Prostate gland (tissue), 2 donors: ENCODE measurements at regions not wholly inside any gene's neighbourhood (a gene's known extent, or its start where the extent isn't known, plus 50 kb on each side); places are given as distances from the start of the nearest gene placed in this dataset.

ENCODE experiments used
- DNase-seq: peaks from one replicate; pipeline ENCODE4 v3.0.0-alpha.2; 2019; ENCODE audit warnings: low spot score
- H3K27ac ChIP-seq, 2 donors: fragments of 200-600 bp; sonication (generic); 2 replicates each; pipeline ENCODE4 v1.5.1; 2017 to 2019
- H3K27me3 ChIP-seq: fragments of 200-600 bp; sonication (generic); replicated peaks from 2 replicates; pipeline ENCODE4 v1.5.1; 2019; ENCODE audit not compliant: insufficient read depth
- H3K36me3 ChIP-seq, 2 donors: fragments of 200-600 bp; sonication (generic); 1 replicate in 1 of 2; 2 replicates in 1 of 2; pipeline versions ENCODE4 v1.5.1 to v1.8.1; 2017 to 2019
- H3K4me1 ChIP-seq: fragments of 200-600 bp; sonication (generic); replicated peaks from 2 replicates; pipeline ENCODE4 v1.5.1; 2019
- H3K4me3 ChIP-seq, 2 donors: fragments of 200-600 bp; sonication (generic); 2 replicates each; pipeline ENCODE4 v1.5.1; 2017 to 2019
- H3K9me3 ChIP-seq: fragments of 200-600 bp; sonication (generic); 2 replicates; pipeline ENCODE4 v1.5.1; 2017
- POLR2A ChIP-seq: fragments of 450-650 bp; IDR thresholded peaks from one replicate; pipeline ENCODE4 v1.6.1; 2016; ENCODE audit warnings: antibody characterized with exemption, mild to moderate bottlenecking
- POLR2AphosphoS5 ChIP-seq: sonication (generic); formaldehyde crosslinking; IDR thresholded peaks from one replicate; pipeline ENCODE4 v1.6.1; 2017; ENCODE audit warnings: antibody characterized with exemption
- WGBS: methylation state at CpG from one replicate; pipeline ENCODE4 v1.1.5; 2018; 5-methylcytosine and 5-hydroxymethylcytosine counted together
- intact Hi-C: fragments of 100-400 bp; cut with DNase I; formaldehyde crosslinking; loops from one replicate; pipeline ENCODE4 v1.14.2; 2022
- TF ChIP-seq, protein P1 (sequence below), 4 experiments: fragments of 200-600 bp in 2 of 4; fragments of 450-650 bp in 2 of 4; sonication (generic) in 2 of 4; IDR thresholded peaks; 1 replicate in 3 of 4; 2 replicates in 1 of 4; pipeline ENCODE4 v1.5.1; 2016 to 2019; ENCODE audit warnings: antibody characterized with exemption in 4 of 4, mild to moderate bottlenecking in 2 of 4, moderate library complexity in 2 of 4

DNA sequence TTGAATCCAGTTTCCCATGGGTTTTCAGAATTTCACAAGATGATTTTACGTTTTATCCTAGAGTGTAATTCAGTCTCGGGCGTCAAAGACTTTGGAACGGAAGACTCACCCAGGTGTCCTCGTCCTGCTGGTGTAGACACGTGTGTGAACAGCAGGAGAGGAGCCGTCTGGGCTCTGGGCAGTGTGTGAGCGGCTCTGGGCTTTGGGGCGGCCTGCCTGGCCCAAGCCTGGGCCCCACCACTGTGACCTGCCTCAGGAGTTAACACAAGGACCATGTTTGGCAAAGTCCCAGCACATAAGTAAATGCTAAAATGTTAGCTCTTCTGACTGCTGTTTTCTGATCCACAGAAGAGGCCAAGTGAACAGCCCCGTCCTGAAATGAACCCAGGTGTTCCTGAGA is 1093.3 kb downstream of the BRD1 start:
- DNase-seq: no peak
- Histone ChIP-seq H3K27me3 (no peaks in the 10 kb centered on the region), H3K4me1 (no peaks in the 10 kb centered on the region), H3K9me3 (no peaks in the 10 kb centered on the region), H3K36me3 (no peaks in the 10 kb centered on the region), H3K4me3 (no peak overlapping the region), H3K27ac (no peak overlapping the region)
- intact Hi-C loops: no loop called here
- TF ChIP-seq POLR2AphosphoS5 (no peak), POLR2A (no peak)
- TF ChIP-seq, protein P1, sequence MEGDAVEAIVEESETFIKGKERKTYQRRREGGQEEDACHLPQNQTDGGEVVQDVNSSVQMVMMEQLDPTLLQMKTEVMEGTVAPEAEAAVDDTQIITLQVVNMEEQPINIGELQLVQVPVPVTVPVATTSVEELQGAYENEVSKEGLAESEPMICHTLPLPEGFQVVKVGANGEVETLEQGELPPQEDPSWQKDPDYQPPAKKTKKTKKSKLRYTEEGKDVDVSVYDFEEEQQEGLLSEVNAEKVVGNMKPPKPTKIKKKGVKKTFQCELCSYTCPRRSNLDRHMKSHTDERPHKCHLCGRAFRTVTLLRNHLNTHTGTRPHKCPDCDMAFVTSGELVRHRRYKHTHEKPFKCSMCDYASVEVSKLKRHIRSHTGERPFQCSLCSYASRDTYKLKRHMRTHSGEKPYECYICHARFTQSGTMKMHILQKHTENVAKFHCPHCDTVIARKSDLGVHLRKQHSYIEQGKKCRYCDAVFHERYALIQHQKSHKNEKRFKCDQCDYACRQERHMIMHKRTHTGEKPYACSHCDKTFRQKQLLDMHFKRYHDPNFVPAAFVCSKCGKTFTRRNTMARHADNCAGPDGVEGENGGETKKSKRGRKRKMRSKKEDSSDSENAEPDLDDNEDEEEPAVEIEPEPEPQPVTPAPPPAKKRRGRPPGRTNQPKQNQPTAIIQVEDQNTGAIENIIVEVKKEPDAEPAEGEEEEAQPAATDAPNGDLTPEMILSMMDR (IDR thresholded peaks at IDR 0.05): no peak
- WGBS: 89% methylated on average over 10 of the region's 10 CpGs

DNA sequence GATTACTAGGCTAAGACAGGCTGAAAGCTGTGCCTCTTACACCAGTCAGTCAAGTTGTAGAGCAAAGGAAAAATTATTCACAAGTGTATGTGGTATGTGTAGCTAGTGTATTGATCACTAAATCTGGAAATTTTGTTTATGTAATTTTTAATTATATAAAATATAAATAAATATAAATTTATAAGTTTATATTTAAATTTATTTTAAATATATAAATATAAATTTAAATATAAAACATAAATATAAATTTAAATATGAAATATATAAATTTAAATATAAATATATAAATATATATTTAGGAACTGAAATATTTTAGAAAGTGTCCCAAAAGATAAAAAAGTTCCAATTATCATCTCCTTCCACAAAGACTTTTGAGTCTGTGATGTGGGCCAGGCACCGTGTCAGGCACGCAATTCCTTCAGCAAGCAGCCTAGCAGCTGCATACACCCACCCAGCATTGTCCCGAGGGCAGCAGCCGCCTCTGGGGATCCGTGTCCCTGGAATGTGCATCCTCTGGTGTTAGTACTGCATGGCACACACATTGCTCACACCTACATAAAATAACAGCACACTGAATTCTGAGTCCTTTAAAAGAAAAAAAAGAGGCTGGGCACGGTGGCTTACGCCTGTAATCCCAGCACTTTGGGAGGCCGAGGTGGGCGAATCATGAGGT is 1098.0 kb downstream of the BRD1 start:
- Histone ChIP-seq H3K9me3 (no peaks in the 10 kb centered on the region), H3K4me1 (no peaks in the 10 kb centered on the region), H3K27me3 (no peaks in the 10 kb centered on the region), H3K4me3 (no peak overlapping the region), H3K36me3 (no peaks in the 10 kb centered on the region), H3K27ac (no peak overlapping the region)
- TF ChIP-seq POLR2A (no peak), POLR2AphosphoS5 (no peak)
- TF ChIP-seq, protein P1 (IDR thresholded peaks at IDR 0.05): no peak
- WGBS: 87% methylated on average over 9 of the region's 9 CpGs
- DNase-seq: no peak
- intact Hi-C loops: no loop called here

- Histone ChIP-seq H3K27ac (no peak overlapping the region), H3K4me1 (no peaks in the 10 kb centered on the region), H3K9me3 (no peaks in the 10 kb centered on the region), H3K4me3 (no peak overlapping the region), H3K27me3 (no peaks in the 10 kb centered on the region), H3K36me3 (no peaks in the 10 kb centered on the region)
- DNase-seq: no peak
- TF ChIP-seq POLR2A (no peak), POLR2AphosphoS5 (no peak)
- TF ChIP-seq, protein P1 (IDR thresholded peaks at IDR 0.05): no peak
- intact Hi-C loops: no loop called here
- 91% methylated on average over 3 of the region's 3 CpGs for WGBS
Measured at GRCh38 chr22:48727454-48728058, 1100.1 kb downstream of the BRD1 start.

DNA sequence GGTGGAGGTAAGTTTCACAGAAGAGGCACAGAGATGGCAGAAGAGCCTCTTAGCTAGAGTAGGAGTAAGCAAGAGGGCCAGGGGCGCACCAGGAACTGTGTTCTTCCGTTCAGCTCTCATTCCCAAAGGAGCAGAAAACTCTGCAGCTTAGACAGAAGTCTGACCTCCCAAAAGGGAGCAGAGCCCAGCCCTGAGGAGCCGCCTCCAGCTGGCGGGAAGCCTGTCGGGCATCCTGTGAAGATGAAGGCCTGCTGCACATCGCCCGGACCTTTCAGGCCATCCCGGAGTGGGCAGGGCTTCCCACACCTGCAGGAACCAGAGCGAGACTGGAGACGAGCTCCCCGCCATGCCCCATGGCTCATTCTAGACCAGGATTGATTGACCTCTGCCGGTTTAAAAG is 1102.8 kb downstream of the BRD1 start:
- 71% methylated on average over 12 of the region's 12 CpGs for WGBS
- no peak for DNase-seq
- intact Hi-C loops: no loop called here
- H3K9me3 ChIP-seq: no peaks in the 10 kb centered on the region
- H3K36me3 ChIP-seq: no peaks in the 10 kb centered on the region
- no peaks in the 10 kb centered on the region for H3K27me3 ChIP-seq
- no peak overlapping the region for H3K27ac ChIP-seq
- TF ChIP-seq POLR2AphosphoS5: no peak
- TF ChIP-seq POLR2A: no peak
- TF ChIP-seq, protein P1 (IDR thresholded peaks at IDR 0.05): no peak
- H3K4me3 ChIP-seq: no peak overlapping the region
- no peaks in the 10 kb centered on the region for H3K4me1 ChIP-seq

GRCh38 chr22:48722661-48723060 is 1105.0 kb downstream of the BRD1 start:
- no peaks in the 10 kb centered on the region for H3K36me3 ChIP-seq
- intact Hi-C loops: no loop called here
- H3K9me3 ChIP-seq: no peaks in the 10 kb centered on the region
- TF ChIP-seq POLR2A (no peak), POLR2AphosphoS5 (no peak)
- TF ChIP-seq, protein P1 (IDR thresholded peaks at IDR 0.05): no peak
- DNase-seq: no peak
- no peak overlapping the region for H3K4me3 ChIP-seq
- WGBS: 84% methylated on average over 10 of the region's 10 CpGs
- H3K27ac ChIP-seq: no peak overlapping the region
- H3K4me1 ChIP-seq: no peaks in the 10 kb centered on the region
- no peaks in the 10 kb centered on the region for H3K27me3 ChIP-seq
